ENCODE measurements at regions not wholly inside any gene's neighbourhood (a gene's known extent, or its start where the extent isn't known, plus 50 kb on each side); places are given as distances from the start of the nearest gene placed in this dataset.

DNA sequence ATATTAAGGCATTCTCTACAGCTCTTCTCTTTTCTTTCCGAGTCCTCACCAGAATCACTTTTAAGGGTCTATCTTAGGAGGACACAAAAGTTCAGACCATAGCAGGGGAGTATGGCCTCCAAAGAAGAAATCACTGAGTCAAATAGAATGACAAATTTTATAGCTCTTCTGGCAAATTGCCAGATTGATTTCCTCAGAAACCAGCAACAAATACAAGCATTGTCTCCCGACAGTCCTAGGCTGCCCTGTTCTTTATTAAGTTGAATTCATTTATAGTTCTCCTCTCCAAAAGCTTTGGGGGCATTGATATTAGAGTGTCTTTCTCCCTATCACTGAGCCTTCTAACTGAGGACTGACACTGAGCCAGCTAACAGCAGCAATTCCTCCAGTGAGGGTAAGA, 156.4 kb upstream of the FRMD6 start:
- no peaks in the 10 kb centered on the region for H3K9me3 ChIP-seq (ENCODE audit: control insufficient read depth in 5 of 5, low read length in 5 of 5)
- no peak overlapping the region for H3K9ac ChIP-seq (ENCODE audit: low read length in 5 of 5)
- H3K27me3 ChIP-seq (ENCODE audit: control insufficient read depth in 5 of 5, insufficient read depth in 4 of 5, low read length in 5 of 5): no peaks in the 10 kb centered on the region
- peaks cover 0 to 8% (median 5%) of the 10 kb centered on the region in 5 donors for H3K4me1 ChIP-seq (ENCODE audit: control insufficient read depth in 5 of 5, insufficient read depth in 5 of 5, low read length in 5 of 5)
- H3K4me3 ChIP-seq (ENCODE audit: low read depth in 1 of 5, low read length in 5 of 5): no peak overlapping the region
- no peaks in the 10 kb centered on the region for H3K36me3 ChIP-seq (ENCODE audit: control insufficient read depth in 5 of 5, insufficient read depth in 5 of 5, low read length in 5 of 5)
- no peak overlapping the region for H3K27ac ChIP-seq (ENCODE audit: low read depth, low read length)

DNA sequence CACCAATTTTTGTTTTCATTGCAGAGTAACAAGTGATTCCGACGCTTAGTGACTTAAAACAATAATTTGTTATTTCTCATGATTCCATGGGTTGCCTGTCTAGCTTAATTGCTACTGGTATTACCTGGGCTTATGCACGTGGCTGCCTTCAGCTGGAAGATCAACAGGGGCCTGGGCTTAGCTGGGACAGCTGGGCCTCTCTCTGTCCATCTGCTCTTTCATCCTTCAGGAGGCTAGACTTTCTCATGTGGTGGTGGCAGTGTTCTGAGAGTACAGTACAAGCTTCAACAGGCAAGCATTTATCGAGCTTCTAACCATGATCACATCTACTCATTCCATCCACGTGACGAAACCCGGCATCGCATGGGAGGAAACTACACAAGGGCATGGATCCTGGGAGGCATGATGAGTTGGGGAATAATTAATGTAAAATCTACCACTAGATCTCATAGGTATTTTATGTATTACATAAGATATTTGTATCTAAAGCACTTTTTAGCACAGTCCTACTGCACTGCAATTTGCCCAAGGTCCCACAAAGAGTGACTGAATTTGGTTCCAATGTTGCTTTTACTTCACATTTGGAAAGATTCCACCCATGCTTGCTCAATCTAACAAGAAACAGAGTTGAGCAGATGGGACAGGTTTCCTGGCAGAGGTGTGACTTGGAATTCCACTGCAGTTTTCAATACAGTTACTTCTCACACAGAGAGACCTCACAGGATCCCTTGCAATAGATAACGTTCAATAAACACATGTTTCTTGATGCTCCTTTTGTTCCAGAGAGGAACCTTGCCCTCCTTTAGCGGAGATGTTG, 153.1 kb upstream of the FRMD6 start:
- H3K27ac ChIP-seq (ENCODE audit: low read depth, low read length): no peak overlapping the region
- H3K9ac ChIP-seq (ENCODE audit: low read length in 5 of 5): no peak overlapping the region

DNA sequence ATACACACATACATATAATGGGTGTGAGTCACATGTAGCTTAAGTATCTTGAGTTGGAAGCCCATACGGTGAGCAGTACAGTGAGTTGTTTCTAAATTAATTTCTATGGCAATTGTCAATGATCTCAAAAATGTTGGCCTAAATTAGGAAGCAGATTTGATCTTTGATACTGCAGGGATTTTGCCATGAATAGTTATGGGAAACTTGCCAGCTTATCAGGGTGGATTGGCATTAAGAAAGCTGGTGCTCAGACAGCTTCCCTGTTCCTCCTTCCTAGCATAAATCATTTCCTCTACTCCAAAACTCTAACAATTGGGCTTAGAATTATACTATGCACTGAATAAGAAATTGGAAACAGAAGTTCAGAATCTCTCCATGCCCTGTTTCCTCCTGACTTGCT, 150.9 kb upstream of the FRMD6 start:
- Histone ChIP-seq H3K4me3 (ENCODE audit: low read depth in 1 of 5, low read length in 5 of 5) (no peak overlapping the region), H3K36me3 (ENCODE audit: control insufficient read depth in 5 of 5, insufficient read depth in 5 of 5, low read length in 5 of 5) (no peaks in the 10 kb centered on the region), H3K9ac (ENCODE audit: low read length in 5 of 5) (no peak overlapping the region), H3K27ac (ENCODE audit: low read depth, low read length) (no peak overlapping the region), H3K27me3 (ENCODE audit: control insufficient read depth in 5 of 5, insufficient read depth in 4 of 5, low read length in 5 of 5) (peaks cover 0 to 2% (median 0%) of the 10 kb centered on the region in 5 donors), H3K9me3 (ENCODE audit: control insufficient read depth in 5 of 5, low read length in 5 of 5) (peaks cover 0 to 7% (median 0%) of the 10 kb centered on the region in 5 donors), H3K4me1 (ENCODE audit: control insufficient read depth in 5 of 5, insufficient read depth in 5 of 5, low read length in 5 of 5) (peaks cover 0 to 8% (median 5%) of the 10 kb centered on the region in 5 donors)

More for the DNA sequence above, 153.1 kb upstream of the FRMD6 start:
- Histone ChIP-seq H3K9me3 (ENCODE audit: control insufficient read depth in 5 of 5, low read length in 5 of 5) (peaks cover 0 to 7% (median 0%) of the 10 kb centered on the region in 5 donors), H3K4me1 (ENCODE audit: control insufficient read depth in 5 of 5, insufficient read depth in 5 of 5, low read length in 5 of 5) (peaks cover 0 to 8% (median 5%) of the 10 kb centered on the region in 5 donors), H3K36me3 (ENCODE audit: control insufficient read depth in 5 of 5, insufficient read depth in 5 of 5, low read length in 5 of 5) (no peaks in the 10 kb centered on the region), H3K4me3 (ENCODE audit: low read depth in 1 of 5, low read length in 5 of 5) (no peak overlapping the region), H3K27me3 (ENCODE audit: control insufficient read depth in 5 of 5, insufficient read depth in 4 of 5, low read length in 5 of 5) (no peaks in the 10 kb centered on the region)

GRCh38 chr14:51501746-51502145, 150.0 kb upstream of the FRMD6 start:
- Histone ChIP-seq H3K27ac (ENCODE audit: low read depth, low read length) (no peak overlapping the region), H3K4me1 (ENCODE audit: control insufficient read depth in 5 of 5, insufficient read depth in 5 of 5, low read length in 5 of 5) (peaks cover 0 to 8% (median 5%) of the 10 kb centered on the region in 5 donors), H3K27me3 (ENCODE audit: control insufficient read depth in 5 of 5, insufficient read depth in 4 of 5, low read length in 5 of 5) (peaks cover 0 to 5% (median 0%) of the 10 kb centered on the region in 5 donors), H3K4me3 (ENCODE audit: low read depth in 1 of 5, low read length in 5 of 5) (no peak overlapping the region), H3K9me3 (ENCODE audit: control insufficient read depth in 5 of 5, low read length in 5 of 5) (peaks cover 0 to 7% (median 0%) of the 10 kb centered on the region in 5 donors), H3K36me3 (ENCODE audit: control insufficient read depth in 5 of 5, insufficient read depth in 5 of 5, low read length in 5 of 5) (no peaks in the 10 kb centered on the region), H3K9ac (ENCODE audit: low read length in 5 of 5) (no peak overlapping the region)

GRCh38 chr14:51504669-51505068, 147.0 kb upstream of the FRMD6 start:
- H3K4me1 ChIP-seq (ENCODE audit: control insufficient read depth in 5 of 5, insufficient read depth in 5 of 5, low read length in 5 of 5): peaks cover 1 to 18% (median 15%) of the 10 kb centered on the region in 5 donors
- peaks cover 0 to 7% (median 0%) of the 10 kb centered on the region in 5 donors for H3K9me3 ChIP-seq (ENCODE audit: control insufficient read depth in 5 of 5, low read length in 5 of 5)
- peaks cover 0 to 5% (median 0%) of the 10 kb centered on the region in 5 donors for H3K27me3 ChIP-seq (ENCODE audit: control insufficient read depth in 5 of 5, insufficient read depth in 4 of 5, low read length in 5 of 5)
- no peak overlapping the region for H3K27ac ChIP-seq (ENCODE audit: low read depth, low read length)
- no peak overlapping the region for H3K9ac ChIP-seq (ENCODE audit: low read length in 5 of 5)
- no peak overlapping the region for H3K4me3 ChIP-seq (ENCODE audit: low read depth in 1 of 5, low read length in 5 of 5)
- H3K36me3 ChIP-seq (ENCODE audit: control insufficient read depth in 5 of 5, insufficient read depth in 5 of 5, low read length in 5 of 5): no peaks in the 10 kb centered on the region

DNA sequence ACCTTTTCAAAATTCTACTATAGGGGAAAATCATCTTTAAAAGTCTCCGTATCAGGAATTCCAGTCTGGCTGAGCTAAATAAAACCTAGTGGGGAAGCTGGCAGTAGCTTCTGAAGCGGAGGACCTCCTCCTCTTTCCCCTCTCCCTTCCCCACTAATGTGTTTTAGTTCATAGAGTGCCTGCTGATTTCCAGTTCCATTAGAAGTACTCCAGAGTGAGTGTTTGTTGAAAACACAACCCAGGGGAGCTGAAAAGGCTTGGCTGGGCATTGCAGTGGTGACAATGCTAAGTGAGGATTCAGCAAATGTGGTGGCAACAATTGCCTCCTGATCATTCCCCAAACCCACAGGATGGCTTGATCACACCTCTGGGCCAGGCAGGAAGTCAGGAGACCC, 144.2 kb upstream of the FRMD6 start:
- H3K36me3 ChIP-seq (ENCODE audit: control insufficient read depth in 5 of 5, insufficient read depth in 5 of 5, low read length in 5 of 5): no peaks in the 10 kb centered on the region
- H3K27ac ChIP-seq (ENCODE audit: low read depth, low read length): peak overlapping the region; percentile 37
- H3K9me3 ChIP-seq (ENCODE audit: control insufficient read depth in 5 of 5, low read length in 5 of 5): peaks cover 0 to 2% (median 0%) of the 10 kb centered on the region in 5 donors
- H3K27me3 ChIP-seq (ENCODE audit: control insufficient read depth in 5 of 5, insufficient read depth in 4 of 5, low read length in 5 of 5): peaks cover 0 to 10% (median 4%) of the 10 kb centered on the region in 5 donors
- H3K4me1 ChIP-seq (ENCODE audit: control insufficient read depth in 5 of 5, insufficient read depth in 5 of 5, low read length in 5 of 5): peaks cover 1 to 18% (median 15%) of the 10 kb centered on the region in 5 donors
- no peak overlapping the region for H3K4me3 ChIP-seq (ENCODE audit: low read depth in 1 of 5, low read length in 5 of 5)
- no peak overlapping the region for H3K9ac ChIP-seq (ENCODE audit: low read length in 5 of 5)

DNA sequence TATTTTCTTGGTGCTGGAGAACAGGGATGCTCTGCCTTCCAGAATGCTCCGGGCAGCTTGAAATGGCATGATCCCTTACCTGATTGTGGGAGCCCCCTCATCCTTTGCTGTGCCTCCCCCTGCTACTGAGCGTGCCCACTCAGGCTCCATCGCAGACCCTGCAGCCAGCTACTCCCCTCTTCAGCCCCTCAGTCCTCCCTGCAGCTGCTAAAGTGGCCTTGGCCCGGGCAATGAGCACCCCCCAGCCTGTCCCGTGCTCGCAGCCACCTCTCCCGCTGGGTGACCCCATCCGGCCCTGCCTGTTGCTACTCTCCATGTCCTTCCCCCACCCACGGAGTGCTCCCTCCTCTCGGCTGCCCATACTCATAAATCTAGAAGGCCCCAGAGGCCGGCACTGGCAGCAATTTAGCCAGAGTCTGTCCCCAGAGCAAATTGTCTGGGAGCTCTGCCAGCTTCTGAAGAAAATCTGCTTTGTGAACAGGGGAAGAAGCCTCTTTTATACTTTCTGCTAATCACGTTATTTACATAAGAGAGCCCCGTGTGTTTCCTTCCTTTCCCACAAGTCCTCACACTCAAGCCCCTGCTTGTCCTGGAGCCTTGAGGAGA, 143.7 kb upstream of the FRMD6 start:
- Histone ChIP-seq H3K4me1 (ENCODE audit: control insufficient read depth in 5 of 5, insufficient read depth in 5 of 5, low read length in 5 of 5) (peaks cover 1 to 18% (median 15%) of the 10 kb centered on the region in 5 donors), H3K27ac (ENCODE audit: low read depth, low read length) (peak overlapping the region; percentile 37), H3K36me3 (ENCODE audit: control insufficient read depth in 5 of 5, insufficient read depth in 5 of 5, low read length in 5 of 5) (no peaks in the 10 kb centered on the region), H3K4me3 (ENCODE audit: low read depth in 1 of 5, low read length in 5 of 5) (no peak overlapping the region), H3K9ac (ENCODE audit: low read length in 5 of 5) (peak overlapping the region in 1 of 5 donors; percentile 41), H3K27me3 (ENCODE audit: control insufficient read depth in 5 of 5, insufficient read depth in 4 of 5, low read length in 5 of 5) (peaks cover 0 to 10% (median 6%) of the 10 kb centered on the region in 5 donors), H3K9me3 (ENCODE audit: control insufficient read depth in 5 of 5, low read length in 5 of 5) (no peaks in the 10 kb centered on the region)

DNA sequence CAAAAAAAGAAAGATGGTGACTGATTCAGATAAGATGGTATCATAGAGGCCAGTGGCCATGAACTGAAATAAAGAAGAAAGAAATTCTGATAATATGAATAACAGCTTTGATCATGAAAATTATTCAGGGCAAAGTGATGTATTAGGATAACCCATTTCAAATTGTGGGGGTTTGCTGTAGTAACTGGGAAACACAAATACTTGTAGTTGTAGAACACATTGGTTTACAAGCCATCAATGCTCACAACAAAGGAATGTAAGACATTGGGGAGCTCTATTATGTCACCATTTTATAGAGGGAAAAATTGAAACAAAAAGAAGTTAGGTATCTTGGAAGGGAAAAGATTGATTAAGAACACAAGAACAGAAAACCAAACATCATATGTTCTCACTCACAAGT, 140.4 kb upstream of the FRMD6 start:
- H3K27ac ChIP-seq (ENCODE audit: low read depth, low read length): no peak overlapping the region
- no peak overlapping the region for H3K4me3 ChIP-seq (ENCODE audit: low read depth in 1 of 5, low read length in 5 of 5)
- peaks cover 0 to 15% (median 7%) of the 10 kb centered on the region in 5 donors for H3K27me3 ChIP-seq (ENCODE audit: control insufficient read depth in 5 of 5, insufficient read depth in 4 of 5, low read length in 5 of 5)
- peaks cover 1 to 18% (median 15%) of the 10 kb centered on the region in 5 donors for H3K4me1 ChIP-seq (ENCODE audit: control insufficient read depth in 5 of 5, insufficient read depth in 5 of 5, low read length in 5 of 5)
- H3K36me3 ChIP-seq (ENCODE audit: control insufficient read depth in 5 of 5, insufficient read depth in 5 of 5, low read length in 5 of 5): no peaks in the 10 kb centered on the region
- no peaks in the 10 kb centered on the region for H3K9me3 ChIP-seq (ENCODE audit: control insufficient read depth in 5 of 5, low read length in 5 of 5)
- H3K9ac ChIP-seq (ENCODE audit: low read length in 5 of 5): no peak overlapping the region

DNA sequence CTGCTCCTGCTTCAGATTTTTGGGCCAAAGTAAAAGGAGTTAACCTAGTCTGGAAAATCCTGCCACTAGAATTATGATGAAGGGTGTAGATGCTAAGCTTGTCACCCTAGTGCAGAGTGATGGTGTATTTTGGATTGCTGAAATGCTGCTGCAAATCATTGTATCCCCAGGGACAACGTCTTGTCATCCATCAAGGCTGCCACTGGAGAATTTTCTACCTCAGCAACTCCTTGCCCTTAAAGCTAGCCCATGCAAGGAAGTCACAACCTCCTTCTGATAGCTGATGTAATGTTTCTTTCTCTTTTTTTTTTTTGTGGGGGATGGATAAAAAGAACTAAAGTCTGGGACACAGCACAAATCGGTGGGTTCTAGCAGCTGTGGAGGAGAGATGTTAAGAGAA, 139.4 kb upstream of the FRMD6 start:
- Histone ChIP-seq H3K27ac (ENCODE audit: low read depth, low read length) (no peak overlapping the region), H3K9me3 (ENCODE audit: control insufficient read depth in 5 of 5, low read length in 5 of 5) (no peaks in the 10 kb centered on the region), H3K4me1 (ENCODE audit: control insufficient read depth in 5 of 5, insufficient read depth in 5 of 5, low read length in 5 of 5) (peaks cover 1 to 18% (median 15%) of the 10 kb centered on the region in 5 donors), H3K9ac (ENCODE audit: low read length in 5 of 5) (no peak overlapping the region), H3K27me3 (ENCODE audit: control insufficient read depth in 5 of 5, insufficient read depth in 4 of 5, low read length in 5 of 5) (peaks cover 0 to 15% (median 6%) of the 10 kb centered on the region in 5 donors), H3K4me3 (ENCODE audit: low read depth in 1 of 5, low read length in 5 of 5) (no peak overlapping the region), H3K36me3 (ENCODE audit: control insufficient read depth in 5 of 5, insufficient read depth in 5 of 5, low read length in 5 of 5) (no peaks in the 10 kb centered on the region)

- peaks cover 0 to 9% (median 6%) of the 10 kb centered on the region in 5 donors for H3K4me1 ChIP-seq (ENCODE audit: control insufficient read depth in 5 of 5, insufficient read depth in 5 of 5, low read length in 5 of 5)
- H3K27ac ChIP-seq (ENCODE audit: low read depth, low read length): no peak overlapping the region
- no peaks in the 10 kb centered on the region for H3K9me3 ChIP-seq (ENCODE audit: control insufficient read depth in 5 of 5, low read length in 5 of 5)
- H3K4me3 ChIP-seq (ENCODE audit: low read depth in 1 of 5, low read length in 5 of 5): no peak overlapping the region
- H3K27me3 ChIP-seq (ENCODE audit: control insufficient read depth in 5 of 5, insufficient read depth in 4 of 5, low read length in 5 of 5): peaks cover 0 to 15% (median 6%) of the 10 kb centered on the region in 5 donors
- H3K36me3 ChIP-seq (ENCODE audit: control insufficient read depth in 5 of 5, insufficient read depth in 5 of 5, low read length in 5 of 5): no peaks in the 10 kb centered on the region
- no peak overlapping the region for H3K9ac ChIP-seq (ENCODE audit: low read length in 5 of 5)
These were observed 138.4 kb upstream of the FRMD6 start for GRCh38 chr14:51513281-51513680.

Measured in subcutaneous abdominal adipose tissue (tissue), 5 donors.